ENCODE measurements at regions not wholly inside any gene's neighbourhood (a gene's known extent, or its start where the extent isn't known, plus 50 kb on each side); places are given as distances from the start of the nearest gene placed in this dataset.

DNA sequence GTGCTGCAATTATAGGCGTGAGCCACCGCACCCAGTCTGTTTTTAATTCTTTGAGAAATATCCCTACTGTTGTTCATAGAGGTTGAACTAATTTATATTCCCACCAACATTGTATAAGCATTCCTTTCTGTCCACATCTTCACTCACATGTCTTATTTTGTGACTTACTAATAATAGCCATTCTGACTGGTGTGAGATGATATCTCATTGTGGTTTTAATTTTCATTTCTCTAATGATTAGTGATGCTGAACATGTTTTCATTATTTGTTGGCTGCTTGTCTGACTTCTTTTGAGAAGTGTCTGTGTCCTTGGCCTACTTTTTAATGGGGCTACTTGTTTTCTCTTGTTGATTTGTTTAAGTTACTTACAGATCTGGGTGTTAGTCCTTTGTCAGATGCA lies 310.9 kb upstream of the MAOA start:
- H3K27me3 ChIP-seq (ENCODE audit: control insufficient read depth in 4 of 4, insufficient read depth in 4 of 4, low read length in 3 of 4): no peaks in the 10 kb centered on the region
- no peak overlapping the region for H3K27ac ChIP-seq (ENCODE audit: low read depth in 1 of 2, low read length in 2 of 2)
- no peak for DNase-seq (ENCODE audit: low spot score)
- H3K9me3 ChIP-seq (ENCODE audit: control insufficient read depth in 4 of 4, low read length in 3 of 4): no peaks in the 10 kb centered on the region
- H3K4me1 ChIP-seq (ENCODE audit: control insufficient read depth in 4 of 4, insufficient read depth in 4 of 4, low read length in 3 of 4): no peaks in the 10 kb centered on the region
- no peak overlapping the region for H3K4me3 ChIP-seq (ENCODE audit: low read depth in 1 of 3, low read length in 3 of 3)
- H3K36me3 ChIP-seq (ENCODE audit: control insufficient read depth in 4 of 4, insufficient read depth in 3 of 4, low read depth in 1 of 4, low read length in 3 of 4): no peaks in the 10 kb centered on the region
- no peak overlapping the region for H3K9ac ChIP-seq (ENCODE audit: low read depth in 1 of 2, low read length in 2 of 2)
- TF ChIP-seq FOXA2 (IDR thresholded peaks at IDR 0.05) (no peak), RAD21 (IDR thresholded peaks at IDR 0.05) (no peak), NR2F2 (IDR thresholded peaks at IDR 0.05) (no peak), REST (IDR thresholded peaks at IDR 0.05) (no peak), CTCF (IDR thresholded peaks at IDR 0.05; ENCODE audit: low read depth, low read length, missing input control) (no peak), YY1 (IDR thresholded peaks at IDR 0.05) (no peak), TAF1 (conservative IDR thresholded peaks at IDR 0.05) (no peak), ATF3 (IDR thresholded peaks at IDR 0.05) (no peak), SP1 (IDR thresholded peaks at IDR 0.05) (no peak), JUND (IDR thresholded peaks at IDR 0.05) (no peak), MAX (IDR thresholded peaks at IDR 0.05) (no peak), FOXA1 (IDR thresholded peaks at IDR 0.05) (no peak)
- WGBS: 97% methylated on average over 2 of the region's 2 CpGs

DNA sequence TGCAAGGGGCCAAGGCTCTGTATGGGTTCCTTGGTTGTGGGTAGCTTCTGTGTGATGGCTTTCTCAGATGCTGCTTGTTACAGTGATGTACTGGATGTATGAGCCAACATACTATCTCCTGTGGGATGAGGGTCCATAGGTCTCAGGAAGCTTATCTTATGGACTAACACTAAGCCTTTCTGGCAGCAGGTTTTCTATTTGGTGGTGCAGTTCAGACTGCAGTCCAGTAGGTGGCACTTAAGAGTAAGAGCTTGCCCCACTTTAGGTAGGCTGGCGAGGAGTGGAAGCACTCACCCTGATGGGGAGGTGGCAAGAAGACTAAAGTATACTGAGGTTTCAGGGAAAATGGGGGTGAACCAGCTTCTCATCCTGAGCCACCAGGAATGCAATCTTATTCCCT lies 306.7 kb upstream of the MAOA start:
- WGBS: 4% methylated on average over 1 of the region's 1 CpG
- Histone ChIP-seq H3K4me3 (ENCODE audit: low read depth in 1 of 3, low read length in 3 of 3) (no peak overlapping the region), H3K27me3 (ENCODE audit: control insufficient read depth in 4 of 4, insufficient read depth in 4 of 4, low read length in 3 of 4) (no peaks in the 10 kb centered on the region), H3K9ac (ENCODE audit: low read depth in 1 of 2, low read length in 2 of 2) (no peak overlapping the region), H3K36me3 (ENCODE audit: control insufficient read depth in 4 of 4, insufficient read depth in 3 of 4, low read depth in 1 of 4, low read length in 3 of 4) (no peaks in the 10 kb centered on the region), H3K27ac (ENCODE audit: low read depth in 1 of 2, low read length in 2 of 2) (no peak overlapping the region), H3K4me1 (ENCODE audit: control insufficient read depth in 4 of 4, insufficient read depth in 4 of 4, low read length in 3 of 4) (no peaks in the 10 kb centered on the region), H3K9me3 (ENCODE audit: control insufficient read depth in 4 of 4, low read length in 3 of 4) (no peaks in the 10 kb centered on the region)
- no peak for DNase-seq (ENCODE audit: low spot score)
- TF ChIP-seq CTCF (IDR thresholded peaks at IDR 0.05; ENCODE audit: low read depth, low read length, missing input control): peak; percentile 62
- TF ChIP-seq MAX (IDR thresholded peaks at IDR 0.05): no peak
- TF ChIP-seq RAD21 (IDR thresholded peaks at IDR 0.05): peak; percentile 60 to 84
- no peak for TF ChIP-seq FOXA2 (IDR thresholded peaks at IDR 0.05)

All from liver (tissue), 8 donors.